PFSK-1 (cell line): ENCODE measurements at regions not wholly inside any gene's neighbourhood (a gene's known extent, or its start where the extent isn't known, plus 50 kb on each side); places are given as distances from the start of the nearest gene placed in this dataset.

Experiments
- POLR2AphosphoS5 ChIP-seq: IDR thresholded peaks from 2 replicates; pipeline ENCODE4 v1.6.1; 2012; ENCODE audit warnings: low read depth, mild to moderate bottlenecking, control low read depth, low read length, moderate library complexity
- REST ChIP-seq, 2 experiments: IDR thresholded peaks; 2 replicates each; pipeline versions ENCODE4 v1.6.1 to v1.8.0; 2011 to 2012; ENCODE audit warnings: low read depth in 2 of 2, low read length in 2 of 2, control low read depth in 1 of 2, inconsistent platforms in 1 of 2, mild to moderate bottlenecking in 1 of 2, moderate library complexity in 1 of 2; ENCODE audit not compliant: insufficient read depth in 1 of 2
- TAF1 ChIP-seq: IDR thresholded peaks from 2 replicates; pipeline ENCODE4 v1.6.1; 2012; ENCODE audit warnings: low read length, control low read depth, borderline replicate concordance; ENCODE audit not compliant: insufficient read depth

- TF ChIP-seq POLR2AphosphoS5 (no peak), TAF1 (no peak), REST (IDR thresholded peaks at IDR 0.05; ENCODE audit: insufficient read depth in 1 of 2, low read depth in 2 of 2, low read length in 2 of 2) (no peak)
These were observed 99.8 kb downstream of the ARRDC3 start for GRCh38 chr5:91283326-91283725.
